HCT116 (cell line): ENCODE measurements at regions not wholly inside any gene's neighbourhood (a gene's known extent, or its start where the extent isn't known, plus 50 kb on each side); places are given as distances from the start of the nearest gene placed in this dataset.

ENCODE experiments used
- ATAC-seq: fragments of 200-7000 bp; cut with Tn5 transposase; 2 replicates; pipeline ENCODE4 v1.9.1; 2020; ENCODE audit warnings: mild to moderate bottlenecking, moderate library complexity
- BruUV-seq: library from RNA; stranded (reverse); fragments of 400-500 nt; replicated peaks from 2 replicates; lab custom pipeline; 2021; lab: Mats Ljungman, UMichigan
- CTCF ChIA-PET: fragments of 300-600 bp; sonication (Branson Sonifier 250); formaldehyde crosslinking; loops from one replicate; lab custom pipeline; 2021; ENCODE audit warnings: antibody characterized with exemption; lab: Charles Lee
- POLR2A ChIA-PET: fragments of 300-600, 350-600 bp; sonication (Branson Sonifier 250); formaldehyde crosslinking; loops from one replicate; lab custom pipeline; 2021; ENCODE audit warnings: antibody characterized with exemption; lab: Charles Lee
- RAD21 ChIA-PET, 2 experiments: fragments of 300-600 bp; sonication (Branson Sonifier 250); formaldehyde crosslinking; loops; one replicate each; lab custom pipeline; 2023; ENCODE audit warnings: low total read pairs in 2 of 2; ENCODE audit not compliant: uncharacterized antibody in 2 of 2, unreplicated experiment in 2 of 2, low non-redundant PET in 1 of 2; lab: Charles Lee
- DNase-seq: peaks from one replicate; pipeline ENCODE4 v3.0.0-alpha.2; 2010; ENCODE audit warnings: low read depth, low spot score
- H2AFZ ChIP-seq: fragments of 200-600 bp; shearing (Covaris generic), sonication (generic); 2 replicates; pipeline ENCODE4 v1.6.1; 2017; ENCODE audit warnings: low read depth, mixed run types, mixed read lengths, antibody characterized with exemption, low read length; ENCODE audit not compliant: poor library complexity, severe bottlenecking
- H3K27ac ChIP-seq: 2 replicates; pipeline ENCODE4 v1.5.1; 2012; ENCODE audit warnings: low read depth, low read length
- H3K27me3 ChIP-seq: fragments of 200-600 bp; sonication (generic); 2 replicates; pipeline ENCODE4 v1.6.1; 2016; ENCODE audit warnings: mixed run types, low read length, mixed read lengths; ENCODE audit not compliant: insufficient read depth
- H3K36me3 ChIP-seq, 2 experiments: fragments of 200-500 bp in 1 of 2; fragments of 200-600 bp in 1 of 2; sonication (Bioruptor generic) in 1 of 2; sonication (generic) in 1 of 2; 2 replicates each; pipeline versions ENCODE4 v1.5.1 to v1.6.1; 2014 to 2016; ENCODE audit warnings: low read length in 2 of 2, inconsistent platforms in 1 of 2, mixed read lengths in 1 of 2, mixed run types in 1 of 2; ENCODE audit not compliant: insufficient read depth in 2 of 2, control insufficient read depth in 1 of 2
- H3K4me1 ChIP-seq, 2 experiments: fragments of 200-600 bp in 1 of 2; sonication (generic) in 1 of 2; 2 replicates each; pipeline versions ENCODE4 v1.5.1 to v1.6.1; 2012 to 2017; ENCODE audit warnings: low read length in 2 of 2, inconsistent platforms in 1 of 2, mild to moderate bottlenecking in 1 of 2, mixed read lengths in 1 of 2, mixed run types in 1 of 2, moderate library complexity in 1 of 2; ENCODE audit not compliant: insufficient read depth in 2 of 2, control insufficient read depth in 1 of 2
- H3K4me2 ChIP-seq: fragments of 200-600 bp; sonication (generic); 2 replicates; pipeline ENCODE4 v1.6.1; 2017; ENCODE audit warnings: mixed run types, low read length, mixed read lengths
- H3K4me3 ChIP-seq, 2 experiments: fragments of 200-600 bp in 1 of 2; sonication (generic) in 1 of 2; replicated peaks in 1 of 2; 2 replicates each; pipeline ENCODE4 v1.5.1; 2011 to 2016; ENCODE audit warnings: low read length in 2 of 2, control low read depth in 1 of 2, low read depth in 1 of 2, mild to moderate bottlenecking in 1 of 2, mixed read lengths in 1 of 2, mixed run types in 1 of 2
- H3K79me2 ChIP-seq: fragments of 200-600 bp; sonication (generic); 2 replicates; pipeline ENCODE4 v1.6.1; 2017; ENCODE audit warnings: mild to moderate bottlenecking, mixed run types, low read length, moderate library complexity, mixed read lengths; ENCODE audit not compliant: insufficient read depth
- H3K9ac ChIP-seq: fragments of 200-600 bp; sonication (generic); 2 replicates; pipeline ENCODE4 v1.6.1; 2016; ENCODE audit warnings: low read length, mixed read lengths
- H3K9me2 ChIP-seq: fragments of 200-600 bp; sonication (generic), shearing (Covaris generic); 2 replicates; pipeline ENCODE4 v1.6.1; 2017; ENCODE audit warnings: mixed run types, mild to moderate bottlenecking, moderate library complexity; ENCODE audit not compliant: insufficient read depth
- H3K9me3 ChIP-seq, 2 experiments: fragments of 200-500 bp in 1 of 2; fragments of 200-600 bp in 1 of 2; sonication (Bioruptor generic) in 1 of 2; sonication (generic) in 1 of 2; 2 replicates each; pipeline ENCODE4 v1.6.1; 2014 to 2017; ENCODE audit warnings: low read length in 2 of 2, mixed read lengths in 2 of 2, inconsistent platforms in 1 of 2, low read depth in 1 of 2, mild to moderate bottlenecking in 1 of 2, mixed run types in 1 of 2, moderate library complexity in 1 of 2; ENCODE audit not compliant: control insufficient read depth in 1 of 2, insufficient read depth in 1 of 2
- H4K20me1 ChIP-seq: fragments of 200-600 bp; sonication (generic), shearing (Covaris generic); 2 replicates; pipeline ENCODE4 v1.6.1; 2017; ENCODE audit warnings: mixed run types, mild to moderate bottlenecking, moderate library complexity; ENCODE audit not compliant: insufficient read depth
- CBX3 ChIP-seq: IDR thresholded peaks from 2 replicates; pipeline ENCODE4 v1.6.1; 2012; ENCODE audit warnings: low read depth
- CEBPB ChIP-seq: IDR thresholded peaks from 2 replicates; pipeline ENCODE4 v1.6.1; 2012; ENCODE audit warnings: low read depth
- CTCF ChIP-seq, 3 experiments: fragments of 200-600 bp in 1 of 3; sonication (generic) in 1 of 3; IDR thresholded peaks in 2 of 3; conservative IDR thresholded peaks in 1 of 3; 2 replicates each; pipeline ENCODE4 v1.5.1; 2012 to 2017; ENCODE audit warnings: low read depth in 2 of 3, low read length in 2 of 3, antibody characterized with exemption in 1 of 3, borderline replicate concordance in 1 of 3, control low read depth in 1 of 3, mild to moderate bottlenecking in 1 of 3, mixed read lengths in 1 of 3, mixed run types in 1 of 3, moderate library complexity in 1 of 3; ENCODE audit not compliant: insufficient read depth in 1 of 3
- EGR1 ChIP-seq: IDR thresholded peaks from 2 replicates; pipeline ENCODE4 v1.6.1; 2012; ENCODE audit warnings: low read depth
- ELF1 ChIP-seq: IDR thresholded peaks from 2 replicates; pipeline ENCODE4 v1.6.1; 2012; ENCODE audit warnings: low read depth, borderline replicate concordance
- EZH2phosphoT487 ChIP-seq: fragments of 200-600 bp; IDR thresholded peaks from 2 replicates; pipeline ENCODE4 v1.6.1; 2018; ENCODE audit warnings: antibody characterized with exemption, borderline replicate concordance
- FOSL1 ChIP-seq: IDR thresholded peaks from 2 replicates; pipeline ENCODE4 v1.6.1; 2012; ENCODE audit warnings: low read depth
- MAX ChIP-seq: IDR thresholded peaks from 2 replicates; pipeline ENCODE4 v1.6.1; 2012
- POLR2A ChIP-seq: IDR thresholded peaks from 2 replicates; pipeline ENCODE4 v1.7.0; 2011; ENCODE audit warnings: borderline replicate concordance; ENCODE audit not compliant: insufficient read depth, insufficient read length; ENCODE audit errors: extremely low read depth
- POLR2AphosphoS5 ChIP-seq: IDR thresholded peaks from 2 replicates; pipeline ENCODE4 v1.6.1; 2011; ENCODE audit warnings: mild to moderate bottlenecking, low read depth, low read length, moderate library complexity
- SP1 ChIP-seq: IDR thresholded peaks from 2 replicates; pipeline ENCODE4 v1.6.1; 2012; ENCODE audit warnings: low read depth
- SRF ChIP-seq: IDR thresholded peaks from 2 replicates; pipeline ENCODE4 v1.6.1; 2012; ENCODE audit warnings: low read depth
- TCF7L2 ChIP-seq: IDR thresholded peaks from 2 replicates; pipeline ENCODE4 v1.7.0; 2011; ENCODE audit warnings: borderline replicate concordance, inconsistent platforms; ENCODE audit not compliant: insufficient read depth, insufficient read length; ENCODE audit errors: extremely low read depth
- YY1 ChIP-seq: IDR thresholded peaks from 2 replicates; pipeline ENCODE4 v1.6.1; 2011; ENCODE audit warnings: low read length, low read depth, moderate library complexity, mild to moderate bottlenecking; ENCODE audit not compliant: insufficient replicate concordance; ENCODE audit errors: extremely low read depth
- ZFX ChIP-seq: fragments of 450-650 bp; IDR thresholded peaks from 2 replicates; pipeline ENCODE4 v1.6.1; 2017
- intact Hi-C: fragments of 100-400 bp; cut with micrococcal nuclease; formaldehyde crosslinking; loops from 2 replicates; pipeline ENCODE4 v1.10.0; 2022
- TF ChIP-seq, protein P1 (sequence below): IDR thresholded peaks from 2 replicates; pipeline ENCODE4 v1.6.1; 2012; ENCODE audit warnings: low read depth
- TF ChIP-seq, protein P2 (sequence below): IDR thresholded peaks from 2 replicates; pipeline ENCODE4 v1.6.1; 2011; ENCODE audit warnings: mild to moderate bottlenecking, low read length, moderate library complexity; ENCODE audit not compliant: insufficient replicate concordance; ENCODE audit errors: extremely low read depth

- TF ChIP-seq, protein P1, sequence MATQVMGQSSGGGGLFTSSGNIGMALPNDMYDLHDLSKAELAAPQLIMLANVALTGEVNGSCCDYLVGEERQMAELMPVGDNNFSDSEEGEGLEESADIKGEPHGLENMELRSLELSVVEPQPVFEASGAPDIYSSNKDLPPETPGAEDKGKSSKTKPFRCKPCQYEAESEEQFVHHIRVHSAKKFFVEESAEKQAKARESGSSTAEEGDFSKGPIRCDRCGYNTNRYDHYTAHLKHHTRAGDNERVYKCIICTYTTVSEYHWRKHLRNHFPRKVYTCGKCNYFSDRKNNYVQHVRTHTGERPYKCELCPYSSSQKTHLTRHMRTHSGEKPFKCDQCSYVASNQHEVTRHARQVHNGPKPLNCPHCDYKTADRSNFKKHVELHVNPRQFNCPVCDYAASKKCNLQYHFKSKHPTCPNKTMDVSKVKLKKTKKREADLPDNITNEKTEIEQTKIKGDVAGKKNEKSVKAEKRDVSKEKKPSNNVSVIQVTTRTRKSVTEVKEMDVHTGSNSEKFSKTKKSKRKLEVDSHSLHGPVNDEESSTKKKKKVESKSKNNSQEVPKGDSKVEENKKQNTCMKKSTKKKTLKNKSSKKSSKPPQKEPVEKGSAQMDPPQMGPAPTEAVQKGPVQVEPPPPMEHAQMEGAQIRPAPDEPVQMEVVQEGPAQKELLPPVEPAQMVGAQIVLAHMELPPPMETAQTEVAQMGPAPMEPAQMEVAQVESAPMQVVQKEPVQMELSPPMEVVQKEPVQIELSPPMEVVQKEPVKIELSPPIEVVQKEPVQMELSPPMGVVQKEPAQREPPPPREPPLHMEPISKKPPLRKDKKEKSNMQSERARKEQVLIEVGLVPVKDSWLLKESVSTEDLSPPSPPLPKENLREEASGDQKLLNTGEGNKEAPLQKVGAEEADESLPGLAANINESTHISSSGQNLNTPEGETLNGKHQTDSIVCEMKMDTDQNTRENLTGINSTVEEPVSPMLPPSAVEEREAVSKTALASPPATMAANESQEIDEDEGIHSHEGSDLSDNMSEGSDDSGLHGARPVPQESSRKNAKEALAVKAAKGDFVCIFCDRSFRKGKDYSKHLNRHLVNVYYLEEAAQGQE, result no peak
- TF ChIP-seq SRF (no peak), CBX3 (no peak), EGR1 (no peak), POLR2A (no peak), POLR2AphosphoS5 (no peak), YY1 (no peak), CEBPB (no peak)
- TF ChIP-seq, all 23 proteins: peak for 0
Observed at GRCh38 chr2:143940720-143941119, 579.2 kb downstream of the ZEB2 start (continued).

DNA sequence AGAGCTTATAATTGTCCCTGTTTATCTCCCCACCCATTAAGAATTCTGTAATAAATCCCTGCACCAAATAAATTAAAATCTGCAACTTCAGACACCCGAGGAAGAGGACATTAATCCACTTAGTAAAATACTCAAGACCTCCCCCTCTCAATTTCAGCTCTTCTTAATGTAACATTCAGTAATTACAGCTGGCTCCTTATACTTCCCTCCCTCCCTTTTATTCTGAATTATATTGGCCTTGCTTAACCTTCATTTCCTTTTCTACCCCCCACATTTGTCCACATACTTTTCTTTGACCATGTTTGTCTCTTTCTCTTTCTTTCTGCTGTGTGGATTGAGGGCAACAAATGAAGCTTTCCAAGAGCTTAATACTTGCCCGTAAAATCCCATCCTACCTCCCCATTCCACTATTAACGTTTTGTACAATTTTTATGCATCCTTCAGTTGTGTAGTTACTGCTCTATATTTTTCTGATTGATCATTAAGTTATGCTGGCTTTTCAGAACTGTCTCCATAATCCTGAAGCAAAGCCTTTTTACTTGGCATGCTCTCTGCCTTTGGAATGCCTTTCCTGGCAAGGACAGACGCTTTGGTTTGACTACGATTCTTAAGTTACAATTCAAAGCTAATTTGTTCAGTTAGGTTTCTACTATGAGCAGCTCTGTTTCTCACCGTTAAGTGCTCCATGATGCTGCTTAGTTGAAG is 580.1 kb downstream of the ZEB2 start:
- no peak overlapping the region for H2AFZ ChIP-seq
- ChIA-PET RAD21 (no interaction called here), POLR2A (interaction anchor here (0.6 kb wide), 1 partner anchor 163 kb away, joined by 3 read pairs; no protein-coding TSS in a partner anchor), CTCF (no interaction called here)
- no peak for ATAC-seq
- H3K4me2 ChIP-seq, result no peak overlapping the region
- H3K4me1 ChIP-seq, result no peaks in the 10 kb centered on the region
- no peak overlapping the region for H3K4me3 ChIP-seq
- DNase-seq, result no peak
- intact Hi-C loops, result no loop called here
- BruUV-seq, result no TSS peak
- no peaks in the 10 kb centered on the region for H4K20me1 ChIP-seq
- H3K9me3 ChIP-seq, result no peaks in the 10 kb centered on the region
- H3K79me2 ChIP-seq, result no peaks in the 10 kb centered on the region
- H3K9me2 ChIP-seq, result no peaks in the 10 kb centered on the region
- no peaks in the 10 kb centered on the region for H3K36me3 ChIP-seq
- no peaks in the 10 kb centered on the region for H3K27me3 ChIP-seq
- no peak overlapping the region for H3K9ac ChIP-seq
- H3K27ac ChIP-seq, result no peak overlapping the region
- TF ChIP-seq CTCF (IDR thresholded peaks at IDR 0.05 in 2 of 3, conservative IDR thresholded peaks at IDR 0.05 in 1 of 3; ENCODE audit: borderline replicate concordance in 1 of 3, insufficient read depth in 1 of 3, low read depth in 2 of 3, low read length in 2 of 3), result no peak
- no peak for TF ChIP-seq EGR1
- TF ChIP-seq CEBPB, result no peak
- TF ChIP-seq TCF7L2, result no peak
- no peak for TF ChIP-seq SP1
- TF ChIP-seq, protein P2, sequence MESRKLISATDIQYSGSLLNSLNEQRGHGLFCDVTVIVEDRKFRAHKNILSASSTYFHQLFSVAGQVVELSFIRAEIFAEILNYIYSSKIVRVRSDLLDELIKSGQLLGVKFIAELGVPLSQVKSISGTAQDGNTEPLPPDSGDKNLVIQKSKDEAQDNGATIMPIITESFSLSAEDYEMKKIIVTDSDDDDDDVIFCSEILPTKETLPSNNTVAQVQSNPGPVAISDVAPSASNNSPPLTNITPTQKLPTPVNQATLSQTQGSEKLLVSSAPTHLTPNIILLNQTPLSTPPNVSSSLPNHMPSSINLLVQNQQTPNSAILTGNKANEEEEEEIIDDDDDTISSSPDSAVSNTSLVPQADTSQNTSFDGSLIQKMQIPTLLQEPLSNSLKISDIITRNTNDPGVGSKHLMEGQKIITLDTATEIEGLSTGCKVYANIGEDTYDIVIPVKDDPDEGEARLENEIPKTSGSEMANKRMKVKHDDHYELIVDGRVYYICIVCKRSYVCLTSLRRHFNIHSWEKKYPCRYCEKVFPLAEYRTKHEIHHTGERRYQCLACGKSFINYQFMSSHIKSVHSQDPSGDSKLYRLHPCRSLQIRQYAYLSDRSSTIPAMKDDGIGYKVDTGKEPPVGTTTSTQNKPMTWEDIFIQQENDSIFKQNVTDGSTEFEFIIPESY, result no peak
- no peak for TF ChIP-seq MAX
- no peak for TF ChIP-seq EZH2phosphoT487
- no peak for TF ChIP-seq FOSL1
- no peak for TF ChIP-seq SRF
- TF ChIP-seq ELF1, result no peak
- no peak for TF ChIP-seq ZFX
- TF ChIP-seq YY1, result no peak
- TF ChIP-seq CBX3, result no peak
